Neural cell (in vitro differentiated cells): ENCODE measurements at regions not wholly inside any gene's neighbourhood (a gene's known extent, or its start where the extent isn't known, plus 50 kb on each side); places are given as distances from the start of the nearest gene placed in this dataset.

Experiments
- EP300 ChIP-seq: fragments of 450-650 bp; conservative IDR thresholded peaks from 2 replicates; pipeline ENCODE4 v1.6.1; 2014; ENCODE audit warnings: antibody characterized with exemption, mild to moderate bottlenecking, moderate library complexity; ENCODE audit not compliant: poor library complexity, severe bottlenecking
- EZH2 ChIP-seq: fragments of 200-600, 300-800 bp; shearing (Covaris generic), sonication (generic); IDR thresholded peaks from 2 replicates; pipeline ENCODE4 v1.6.1; 2014; ENCODE audit warnings: antibody characterized with exemption, low read length, borderline replicate concordance, mild to moderate bottlenecking; ENCODE audit not compliant: insufficient read depth, poor library complexity, severe bottlenecking
- POLR2AphosphoS5 ChIP-seq: IDR thresholded peaks from 2 replicates; pipeline ENCODE4 v1.6.1; 2012
- RAD21 ChIP-seq: fragments of 450-650 bp; conservative IDR thresholded peaks from 2 replicates; pipeline ENCODE4 v1.6.1; 2014; ENCODE audit warnings: antibody characterized with exemption, mild to moderate bottlenecking, moderate library complexity
- SMC3 ChIP-seq: fragments of 450-650 bp; conservative IDR thresholded peaks from 2 replicates; pipeline ENCODE4 v1.6.1; 2014; ENCODE audit warnings: antibody characterized with exemption, mild to moderate bottlenecking, moderate library complexity; ENCODE audit not compliant: poor library complexity
- TAF1 ChIP-seq: IDR thresholded peaks from 2 replicates; pipeline ENCODE4 v1.6.1; 2012; ENCODE audit warnings: low read depth
- TF ChIP-seq, protein P1 (sequence below): fragments of 450-650 bp; IDR thresholded peaks from 2 replicates; pipeline ENCODE4 v1.5.1; 2014; ENCODE audit warnings: antibody characterized with exemption, mild to moderate bottlenecking, moderate library complexity; ENCODE audit not compliant: poor library complexity, severe bottlenecking
- TF ChIP-seq, protein P2 (sequence below): IDR thresholded peaks from 2 replicates; pipeline ENCODE4 v1.6.1; 2012; ENCODE audit warnings: borderline replicate concordance

DNA sequence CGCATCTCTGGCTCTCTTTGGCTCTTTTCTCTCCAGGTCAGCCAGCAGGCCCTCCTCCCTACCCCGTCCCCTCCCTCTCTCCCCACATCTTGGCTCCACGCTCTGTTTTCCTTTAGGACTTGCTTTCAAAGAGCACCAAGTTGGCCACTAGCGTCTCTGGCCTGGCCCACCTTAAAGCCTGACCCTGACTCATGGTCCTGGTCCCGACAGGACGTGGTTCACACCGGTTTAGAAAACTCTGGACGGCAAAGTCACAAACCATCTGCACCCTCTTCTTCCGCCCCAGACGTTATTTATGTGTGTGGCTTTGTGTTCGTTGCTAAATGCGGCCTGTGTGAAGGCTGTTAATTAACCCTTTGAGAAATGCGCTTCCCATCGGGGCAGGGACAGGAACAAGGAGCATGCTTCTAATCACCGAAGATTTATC is 169.0 kb upstream of the HAAO start:
- TF ChIP-seq, protein P1, sequence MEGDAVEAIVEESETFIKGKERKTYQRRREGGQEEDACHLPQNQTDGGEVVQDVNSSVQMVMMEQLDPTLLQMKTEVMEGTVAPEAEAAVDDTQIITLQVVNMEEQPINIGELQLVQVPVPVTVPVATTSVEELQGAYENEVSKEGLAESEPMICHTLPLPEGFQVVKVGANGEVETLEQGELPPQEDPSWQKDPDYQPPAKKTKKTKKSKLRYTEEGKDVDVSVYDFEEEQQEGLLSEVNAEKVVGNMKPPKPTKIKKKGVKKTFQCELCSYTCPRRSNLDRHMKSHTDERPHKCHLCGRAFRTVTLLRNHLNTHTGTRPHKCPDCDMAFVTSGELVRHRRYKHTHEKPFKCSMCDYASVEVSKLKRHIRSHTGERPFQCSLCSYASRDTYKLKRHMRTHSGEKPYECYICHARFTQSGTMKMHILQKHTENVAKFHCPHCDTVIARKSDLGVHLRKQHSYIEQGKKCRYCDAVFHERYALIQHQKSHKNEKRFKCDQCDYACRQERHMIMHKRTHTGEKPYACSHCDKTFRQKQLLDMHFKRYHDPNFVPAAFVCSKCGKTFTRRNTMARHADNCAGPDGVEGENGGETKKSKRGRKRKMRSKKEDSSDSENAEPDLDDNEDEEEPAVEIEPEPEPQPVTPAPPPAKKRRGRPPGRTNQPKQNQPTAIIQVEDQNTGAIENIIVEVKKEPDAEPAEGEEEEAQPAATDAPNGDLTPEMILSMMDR: no peak
- TF ChIP-seq POLR2AphosphoS5 (no peak), SMC3 (no peak), EZH2 (no peak), TAF1 (no peak), RAD21 (no peak), EP300 (no peak)
- TF ChIP-seq, protein P2, sequence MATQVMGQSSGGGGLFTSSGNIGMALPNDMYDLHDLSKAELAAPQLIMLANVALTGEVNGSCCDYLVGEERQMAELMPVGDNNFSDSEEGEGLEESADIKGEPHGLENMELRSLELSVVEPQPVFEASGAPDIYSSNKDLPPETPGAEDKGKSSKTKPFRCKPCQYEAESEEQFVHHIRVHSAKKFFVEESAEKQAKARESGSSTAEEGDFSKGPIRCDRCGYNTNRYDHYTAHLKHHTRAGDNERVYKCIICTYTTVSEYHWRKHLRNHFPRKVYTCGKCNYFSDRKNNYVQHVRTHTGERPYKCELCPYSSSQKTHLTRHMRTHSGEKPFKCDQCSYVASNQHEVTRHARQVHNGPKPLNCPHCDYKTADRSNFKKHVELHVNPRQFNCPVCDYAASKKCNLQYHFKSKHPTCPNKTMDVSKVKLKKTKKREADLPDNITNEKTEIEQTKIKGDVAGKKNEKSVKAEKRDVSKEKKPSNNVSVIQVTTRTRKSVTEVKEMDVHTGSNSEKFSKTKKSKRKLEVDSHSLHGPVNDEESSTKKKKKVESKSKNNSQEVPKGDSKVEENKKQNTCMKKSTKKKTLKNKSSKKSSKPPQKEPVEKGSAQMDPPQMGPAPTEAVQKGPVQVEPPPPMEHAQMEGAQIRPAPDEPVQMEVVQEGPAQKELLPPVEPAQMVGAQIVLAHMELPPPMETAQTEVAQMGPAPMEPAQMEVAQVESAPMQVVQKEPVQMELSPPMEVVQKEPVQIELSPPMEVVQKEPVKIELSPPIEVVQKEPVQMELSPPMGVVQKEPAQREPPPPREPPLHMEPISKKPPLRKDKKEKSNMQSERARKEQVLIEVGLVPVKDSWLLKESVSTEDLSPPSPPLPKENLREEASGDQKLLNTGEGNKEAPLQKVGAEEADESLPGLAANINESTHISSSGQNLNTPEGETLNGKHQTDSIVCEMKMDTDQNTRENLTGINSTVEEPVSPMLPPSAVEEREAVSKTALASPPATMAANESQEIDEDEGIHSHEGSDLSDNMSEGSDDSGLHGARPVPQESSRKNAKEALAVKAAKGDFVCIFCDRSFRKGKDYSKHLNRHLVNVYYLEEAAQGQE: no peak
